Spleen (tissue), 11 donors: ENCODE measurements at regions not wholly inside any gene's neighbourhood (a gene's known extent, or its start where the extent isn't known, plus 50 kb on each side); places are given as distances from the start of the nearest gene placed in this dataset.

Experiments used
- DNase-seq: peaks from one replicate; pipeline ENCODE4 v3.0.0-alpha.2; 2020
- H3K27ac ChIP-seq, 8 donors: fragments of 200-600 bp; sonication (generic) in 7 of 8; 1 replicate in 4 of 8; 2 replicates in 4 of 8; pipeline versions ENCODE4 v1.5.0 to v1.8.0; 2016 to 2021; ENCODE audit warnings: inconsistent platforms in 4 of 8, mild to moderate bottlenecking in 4 of 8, moderate library complexity in 1 of 8
- H3K27me3 ChIP-seq, 7 donors: fragments of 200-600 bp; sonication (generic) in 6 of 7; replicated peaks in 1 of 7; 1 replicate in 4 of 7; 2 replicates in 3 of 7; pipeline versions ENCODE4 v1.5.0 to v1.8.0; 2016 to 2021; ENCODE audit warnings: inconsistent platforms in 3 of 7, mild to moderate bottlenecking in 1 of 7
- H3K36me3 ChIP-seq, 6 donors: fragments of 200-600 bp; sonication (generic) in 5 of 6; 1 replicate in 4 of 6; 2 replicates in 2 of 6; pipeline versions ENCODE4 v1.5.0 to v1.8.0; 2016 to 2021; ENCODE audit warnings: inconsistent platforms in 2 of 6
- H3K4me1 ChIP-seq, 6 donors: fragments of 200-600 bp; sonication (generic) in 5 of 6; 1 replicate in 3 of 6; 2 replicates in 3 of 6; pipeline versions ENCODE4 v1.5.0 to v1.8.0; 2016 to 2021; ENCODE audit warnings: inconsistent platforms in 3 of 6
- H3K4me3 ChIP-seq, 8 donors: fragments of 200-600 bp; sonication (generic) in 7 of 8; 1 replicate in 4 of 8; 2 replicates in 4 of 8; pipeline versions ENCODE4 v1.5.0 to v1.8.0; 2016 to 2021; ENCODE audit warnings: inconsistent platforms in 4 of 8, mild to moderate bottlenecking in 4 of 8, moderate library complexity in 2 of 8
- H3K9me3 ChIP-seq, 8 donors: fragments of 200-600 bp; sonication (generic) in 7 of 8; 1 replicate in 4 of 8; 2 replicates in 4 of 8; pipeline versions ENCODE4 v1.5.0 to v1.8.0; 2016 to 2021; ENCODE audit warnings: inconsistent platforms in 4 of 8
- POLR2A ChIP-seq, 3 donors: fragments of 450-650 bp; IDR thresholded peaks; one replicate each; pipeline ENCODE4 v1.5.1; 2017; ENCODE audit warnings: antibody characterized with exemption in 3 of 3, mild to moderate bottlenecking in 1 of 3
- POLR2AphosphoS5 ChIP-seq, 3 donors: sonication (generic); formaldehyde crosslinking; IDR thresholded peaks; one replicate each; pipeline ENCODE4 v1.5.1; 2017; ENCODE audit warnings: antibody characterized with exemption in 3 of 3
- WGBS, 5 donors: extraction: QIAGEN DNeasy Blood & Tissue Kit in 3 of 5; methylation state at CpG; one replicate each; pipeline versions ENCODE4 v1.1.5 to v1.1.7; 2013 to 2018; 5-methylcytosine and 5-hydroxymethylcytosine counted together
- intact Hi-C: fragments of 100-400 bp; cut with DNase I; formaldehyde crosslinking; loops from one replicate; pipeline ENCODE4 v1.15.0; 2023; ENCODE audit warnings: low total_unique reads
- TF ChIP-seq, protein P1 (sequence below), 11 experiments: fragments of 200-600 bp in 7 of 11; fragments of 450-650 bp in 4 of 11; sonication (generic) in 4 of 11; IDR thresholded peaks in 8 of 11; conservative IDR thresholded peaks in 3 of 11; 1 replicate in 7 of 11; 2 replicates in 4 of 11; pipeline versions ENCODE4 v1.4.0 to v1.8.0; 2016 to 2021; ENCODE audit warnings: antibody characterized with exemption in 11 of 11, inconsistent platforms in 4 of 11, mild to moderate bottlenecking in 1 of 11
- donor health status: healthy with polysubstance abuse.
- donor health status: DM: no; HTN: no; CAD: no; lungs with moderate emphysema.
- donor health status: DM: no; HTN: no; CAD: no.
- donor health status: Bipolar disorder and iron deficiency.
- donor health status: healthy.
- donor health status: DM: no; HTN: no; CAD: no.
- donor health status: DM: yes; HTN: yes; CAD: no.

DNA sequence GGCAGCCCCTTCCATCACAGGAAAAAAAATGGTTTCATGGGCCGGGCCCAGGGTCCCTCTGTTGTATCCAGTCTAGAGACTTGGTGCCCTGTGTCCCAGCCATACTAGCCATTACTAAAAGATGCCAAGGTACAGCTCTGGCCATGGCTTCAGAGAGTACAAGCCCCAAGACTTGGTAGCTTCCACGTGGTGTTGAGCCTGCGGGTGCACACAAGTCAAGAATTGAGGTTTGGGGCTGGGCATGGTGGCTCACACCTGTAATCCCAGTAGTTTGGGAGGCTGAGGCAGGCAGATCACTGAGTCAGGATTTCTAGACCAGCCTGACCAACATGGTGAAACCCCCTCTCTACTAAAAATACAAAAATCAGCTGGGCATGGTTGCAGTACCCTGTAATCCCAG is 214.3 kb downstream of the LIG4 start:
- 68 to 83% (median 71%) methylated on average over 1 to 3 of the region's 3 CpGs for WGBS, 5 donors
- Histone ChIP-seq H3K9me3 (peaks cover 0 to 44% (median 11%) of the 10 kb centered on the region in 8 donors), H3K36me3 (no peaks in the 10 kb centered on the region), H3K27me3 (no peaks in the 10 kb centered on the region), H3K4me1 (no peaks in the 10 kb centered on the region), H3K4me3 (no peak overlapping the region), H3K27ac (no peak overlapping the region)
- intact Hi-C loops: no loop called here
- no peak for DNase-seq
- no peak for TF ChIP-seq POLR2AphosphoS5 (IDR thresholded peaks at IDR 0.05)
- TF ChIP-seq, protein P1, sequence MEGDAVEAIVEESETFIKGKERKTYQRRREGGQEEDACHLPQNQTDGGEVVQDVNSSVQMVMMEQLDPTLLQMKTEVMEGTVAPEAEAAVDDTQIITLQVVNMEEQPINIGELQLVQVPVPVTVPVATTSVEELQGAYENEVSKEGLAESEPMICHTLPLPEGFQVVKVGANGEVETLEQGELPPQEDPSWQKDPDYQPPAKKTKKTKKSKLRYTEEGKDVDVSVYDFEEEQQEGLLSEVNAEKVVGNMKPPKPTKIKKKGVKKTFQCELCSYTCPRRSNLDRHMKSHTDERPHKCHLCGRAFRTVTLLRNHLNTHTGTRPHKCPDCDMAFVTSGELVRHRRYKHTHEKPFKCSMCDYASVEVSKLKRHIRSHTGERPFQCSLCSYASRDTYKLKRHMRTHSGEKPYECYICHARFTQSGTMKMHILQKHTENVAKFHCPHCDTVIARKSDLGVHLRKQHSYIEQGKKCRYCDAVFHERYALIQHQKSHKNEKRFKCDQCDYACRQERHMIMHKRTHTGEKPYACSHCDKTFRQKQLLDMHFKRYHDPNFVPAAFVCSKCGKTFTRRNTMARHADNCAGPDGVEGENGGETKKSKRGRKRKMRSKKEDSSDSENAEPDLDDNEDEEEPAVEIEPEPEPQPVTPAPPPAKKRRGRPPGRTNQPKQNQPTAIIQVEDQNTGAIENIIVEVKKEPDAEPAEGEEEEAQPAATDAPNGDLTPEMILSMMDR (IDR thresholded peaks at IDR 0.05 in 8 of 11, conservative IDR thresholded peaks at IDR 0.05 in 3 of 11): no peak
- no peak for TF ChIP-seq POLR2A (IDR thresholded peaks at IDR 0.05)

DNA sequence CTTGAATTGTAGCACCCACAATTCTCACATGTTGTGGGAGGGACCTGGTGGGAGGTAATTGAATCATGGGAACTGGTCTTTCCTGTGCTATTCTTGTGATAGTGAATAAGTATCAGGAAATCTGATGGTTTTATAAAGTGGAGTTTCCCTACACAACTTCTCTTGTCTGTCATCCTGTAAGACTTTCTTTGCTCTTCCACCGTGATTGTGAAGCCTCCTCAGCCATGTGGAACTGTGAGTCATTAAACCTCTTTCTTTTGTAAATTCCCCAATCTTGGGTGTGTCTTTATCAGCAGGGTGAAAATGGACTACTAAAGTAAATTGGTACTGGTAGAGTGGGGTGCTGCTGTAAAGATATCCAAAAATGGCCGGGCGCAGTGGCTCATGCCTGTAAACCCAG is 215.6 kb downstream of the LIG4 start:
- Histone ChIP-seq H3K36me3 (no peaks in the 10 kb centered on the region), H3K4me3 (no peak overlapping the region), H3K9me3 (peaks cover 0 to 44% (median 11%) of the 10 kb centered on the region in 8 donors), H3K4me1 (no peaks in the 10 kb centered on the region), H3K27ac (no peak overlapping the region), H3K27me3 (no peaks in the 10 kb centered on the region)
- DNase-seq: no peak
- TF ChIP-seq POLR2AphosphoS5 (IDR thresholded peaks at IDR 0.05) (no peak), POLR2A (IDR thresholded peaks at IDR 0.05) (no peak)
- TF ChIP-seq, protein P1 (IDR thresholded peaks at IDR 0.05 in 8 of 11, conservative IDR thresholded peaks at IDR 0.05 in 3 of 11): no peak
- intact Hi-C loops: no loop called here
- 80 to 98% (median 88%) methylated on average over 3 of the region's 3 CpGs for WGBS, 5 donors

DNA sequence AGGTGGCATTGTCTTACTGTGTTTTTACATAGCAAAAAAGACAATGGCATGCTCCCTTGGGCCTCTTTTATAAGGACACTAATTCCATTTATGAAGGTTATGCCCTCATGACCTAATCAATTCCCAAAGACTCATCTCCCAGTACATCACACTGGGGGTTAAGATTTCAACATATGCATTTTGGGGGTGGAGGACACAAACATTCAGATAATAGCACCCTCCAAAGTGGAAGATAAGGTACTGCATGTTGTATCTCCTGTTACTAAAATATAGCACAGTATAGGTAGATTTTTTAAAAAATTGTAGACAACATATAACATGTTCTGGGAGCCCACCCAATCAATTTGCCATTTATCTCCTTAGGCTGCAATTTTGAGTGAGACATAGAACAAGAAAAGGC is 221.2 kb downstream of the LIG4 start:
- Histone ChIP-seq H3K9me3 (peaks cover 0 to 18% (median 4%) of the 10 kb centered on the region in 8 donors), H3K36me3 (no peaks in the 10 kb centered on the region), H3K4me3 (no peak overlapping the region), H3K27me3 (no peaks in the 10 kb centered on the region), H3K4me1 (no peaks in the 10 kb centered on the region), H3K27ac (no peak overlapping the region)
- intact Hi-C loops: no loop called here
- no peak for TF ChIP-seq POLR2A (IDR thresholded peaks at IDR 0.05)
- no peak for DNase-seq

DNA sequence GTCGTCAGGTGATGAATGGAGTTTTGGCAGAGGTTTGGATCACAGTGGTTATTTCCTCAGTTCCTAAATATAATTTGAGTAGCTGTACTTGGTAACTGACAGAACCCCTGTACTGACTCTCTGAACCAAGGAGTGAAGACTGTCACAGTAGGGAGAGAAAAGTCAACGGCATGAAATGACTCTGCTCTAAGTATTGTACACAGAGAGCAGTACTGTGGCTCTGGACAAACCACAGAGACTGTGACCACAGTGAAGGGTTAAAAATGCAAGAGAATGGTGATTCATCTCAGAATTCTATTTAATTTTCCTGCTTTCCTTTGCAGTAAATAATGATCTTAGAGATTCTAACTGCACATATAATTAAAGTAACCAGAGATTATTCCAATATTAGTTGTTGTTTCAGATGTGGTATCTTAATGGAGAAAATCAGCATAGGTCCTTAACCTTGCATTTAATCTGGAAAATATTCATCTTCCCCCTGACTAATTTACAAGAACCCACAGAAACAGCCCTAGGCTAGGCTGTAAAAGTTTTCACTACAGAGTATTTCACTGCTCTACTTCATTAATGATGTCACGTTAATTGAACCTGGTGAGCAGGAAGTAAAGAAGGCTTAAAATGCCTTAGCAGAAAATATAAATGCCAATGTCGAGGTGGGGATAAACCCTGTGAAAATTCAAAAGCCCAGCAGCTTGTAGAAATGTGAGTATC is 221.9 kb downstream of the LIG4 start:
- no peak overlapping the region for H3K4me3 ChIP-seq
- intact Hi-C loops: no loop called here
- TF ChIP-seq POLR2A (IDR thresholded peaks at IDR 0.05): no peak
- TF ChIP-seq, protein P1 (IDR thresholded peaks at IDR 0.05 in 8 of 11, conservative IDR thresholded peaks at IDR 0.05 in 3 of 11): no peak
- no peak for TF ChIP-seq POLR2AphosphoS5 (IDR thresholded peaks at IDR 0.05)
- DNase-seq: no peak
- 59 to 66% (median 62%) methylated on average over 4 of the region's 4 CpGs for WGBS, 5 donors
- no peaks in the 10 kb centered on the region for H3K27me3 ChIP-seq
- peaks cover 0 to 18% (median 4%) of the 10 kb centered on the region in 8 donors for H3K9me3 ChIP-seq
- H3K36me3 ChIP-seq: no peaks in the 10 kb centered on the region
- no peak overlapping the region for H3K27ac ChIP-seq
- H3K4me1 ChIP-seq: no peaks in the 10 kb centered on the region
